Nephron progenitor cell (in vitro differentiated cells): ENCODE measurements at regions not wholly inside any gene's neighbourhood (a gene's known extent, or its start where the extent isn't known, plus 50 kb on each side); places are given as distances from the start of the nearest gene placed in this dataset.

Experiments used
- DNase-seq: peaks from one replicate; pipeline ENCODE4 v3.0.0; 2021
- H3K27ac Mint-ChIP-seq: 2 replicates; pipeline ENCODE4 v1.8.0; 2021; ENCODE audit warnings: mild to moderate bottlenecking, moderate library complexity, mixed read lengths
- H3K27me3 Mint-ChIP-seq: 2 replicates; pipeline ENCODE4 v1.8.0; 2021; ENCODE audit warnings: mild to moderate bottlenecking, low read depth, mixed read lengths; ENCODE audit not compliant: poor library complexity
- H3K36me3 Mint-ChIP-seq: 2 replicates; pipeline ENCODE4 v1.8.0; 2021; ENCODE audit warnings: low read depth, mixed read lengths
- H3K4me1 Mint-ChIP-seq: 2 replicates; pipeline ENCODE4 v1.8.0; 2021; ENCODE audit warnings: mixed read lengths
- H3K4me3 Mint-ChIP-seq: 2 replicates; pipeline ENCODE4 v1.8.0; 2021; ENCODE audit warnings: mild to moderate bottlenecking, moderate library complexity, mixed read lengths
- H3K9me3 Mint-ChIP-seq: 2 replicates; pipeline ENCODE4 v1.8.0; 2021; ENCODE audit warnings: mild to moderate bottlenecking, moderate library complexity, mixed read lengths
- TF ChIP-seq, protein P1 (sequence below): fragments of 200-600 bp; sonication (generic); IDR thresholded peaks from 2 replicates; pipeline ENCODE4 v1.5.0; 2021; ENCODE audit warnings: antibody characterized with exemption

DNA sequence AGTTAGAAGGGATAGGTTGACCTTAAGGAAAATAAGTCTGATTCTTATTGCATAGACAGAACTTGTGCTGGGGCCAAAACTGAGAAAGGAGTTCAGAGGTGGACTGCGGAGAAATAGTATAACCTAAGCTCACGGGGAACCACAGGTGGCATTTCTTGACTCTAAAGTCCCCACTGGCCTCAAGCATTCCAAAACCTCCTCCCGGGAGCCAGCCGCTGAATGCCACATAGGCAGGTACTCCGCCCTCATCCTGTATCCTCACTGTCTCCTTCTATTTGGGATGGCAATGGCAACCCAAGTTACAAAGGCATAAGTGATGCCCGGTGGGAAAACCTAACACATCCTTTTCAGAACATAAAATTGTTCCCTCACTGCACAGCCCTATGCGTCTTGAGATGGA is 173.0 kb downstream of the SP3 start:
- TF ChIP-seq, protein P1, sequence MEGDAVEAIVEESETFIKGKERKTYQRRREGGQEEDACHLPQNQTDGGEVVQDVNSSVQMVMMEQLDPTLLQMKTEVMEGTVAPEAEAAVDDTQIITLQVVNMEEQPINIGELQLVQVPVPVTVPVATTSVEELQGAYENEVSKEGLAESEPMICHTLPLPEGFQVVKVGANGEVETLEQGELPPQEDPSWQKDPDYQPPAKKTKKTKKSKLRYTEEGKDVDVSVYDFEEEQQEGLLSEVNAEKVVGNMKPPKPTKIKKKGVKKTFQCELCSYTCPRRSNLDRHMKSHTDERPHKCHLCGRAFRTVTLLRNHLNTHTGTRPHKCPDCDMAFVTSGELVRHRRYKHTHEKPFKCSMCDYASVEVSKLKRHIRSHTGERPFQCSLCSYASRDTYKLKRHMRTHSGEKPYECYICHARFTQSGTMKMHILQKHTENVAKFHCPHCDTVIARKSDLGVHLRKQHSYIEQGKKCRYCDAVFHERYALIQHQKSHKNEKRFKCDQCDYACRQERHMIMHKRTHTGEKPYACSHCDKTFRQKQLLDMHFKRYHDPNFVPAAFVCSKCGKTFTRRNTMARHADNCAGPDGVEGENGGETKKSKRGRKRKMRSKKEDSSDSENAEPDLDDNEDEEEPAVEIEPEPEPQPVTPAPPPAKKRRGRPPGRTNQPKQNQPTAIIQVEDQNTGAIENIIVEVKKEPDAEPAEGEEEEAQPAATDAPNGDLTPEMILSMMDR = no peak
- Mint-ChIP-seq H3K9me3 (no peaks in the 10 kb centered on the region), H3K36me3 (no peaks in the 10 kb centered on the region), H3K4me3 (no peak overlapping the region), H3K4me1 (peaks cover 30% of the 10 kb centered on the region), H3K27ac (no peak overlapping the region), H3K27me3 (peaks cover 7% of the 10 kb centered on the region)
- DNase-seq = no peak

DNA sequence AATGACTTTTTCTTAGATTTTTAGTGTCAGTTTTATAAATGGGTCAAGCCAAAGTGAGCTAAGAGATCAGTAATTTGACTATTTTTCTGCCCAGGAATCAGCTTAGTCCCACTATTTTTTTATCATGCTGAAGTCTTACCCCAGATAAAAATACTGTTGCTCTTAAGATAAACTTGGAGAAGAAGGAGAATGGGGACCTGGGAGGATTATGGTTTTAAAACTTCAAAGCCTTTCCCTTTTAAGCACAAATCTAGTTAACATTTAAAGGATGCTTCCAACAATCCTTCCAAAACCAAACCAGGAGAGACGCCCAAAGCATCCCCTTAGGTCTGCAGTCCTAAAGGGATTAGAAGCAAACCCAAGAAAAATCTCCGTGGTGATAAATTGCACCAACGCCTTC is 172.4 kb downstream of the SP3 start:
- Mint-ChIP-seq H3K4me1 (peaks cover 24% of the 10 kb centered on the region), H3K36me3 (no peaks in the 10 kb centered on the region), H3K9me3 (no peaks in the 10 kb centered on the region), H3K27ac (no peak overlapping the region), H3K4me3 (no peak overlapping the region), H3K27me3 (peaks cover 7% of the 10 kb centered on the region)
- DNase-seq = no peak
- TF ChIP-seq, protein P1 = no peak

- no peaks in the 10 kb centered on the region for H3K9me3 Mint-ChIP-seq
- peaks cover 21% of the 10 kb centered on the region for H3K4me1 Mint-ChIP-seq
- H3K27ac Mint-ChIP-seq = peak overlapping the region; percentile 30
- no peak overlapping the region for H3K4me3 Mint-ChIP-seq
- H3K27me3 Mint-ChIP-seq = peaks cover 11% of the 10 kb centered on the region
- no peak for DNase-seq
- TF ChIP-seq, protein P1 = no peak
- H3K36me3 Mint-ChIP-seq = no peaks in the 10 kb centered on the region
Measured at GRCh38 chr2:173793709-173794565, 171.2 kb downstream of the SP3 start.

GRCh38 chr2:173797586-173798263 is 167.4 kb downstream of the SP3 start:
- TF ChIP-seq, protein P1 = no peak
- Mint-ChIP-seq H3K27ac (no peak overlapping the region), H3K27me3 (peaks cover 15% of the 10 kb centered on the region), H3K9me3 (no peaks in the 10 kb centered on the region), H3K36me3 (no peaks in the 10 kb centered on the region), H3K4me3 (no peak overlapping the region), H3K4me1 (peaks cover 9% of the 10 kb centered on the region)
- DNase-seq = no peak

DNA sequence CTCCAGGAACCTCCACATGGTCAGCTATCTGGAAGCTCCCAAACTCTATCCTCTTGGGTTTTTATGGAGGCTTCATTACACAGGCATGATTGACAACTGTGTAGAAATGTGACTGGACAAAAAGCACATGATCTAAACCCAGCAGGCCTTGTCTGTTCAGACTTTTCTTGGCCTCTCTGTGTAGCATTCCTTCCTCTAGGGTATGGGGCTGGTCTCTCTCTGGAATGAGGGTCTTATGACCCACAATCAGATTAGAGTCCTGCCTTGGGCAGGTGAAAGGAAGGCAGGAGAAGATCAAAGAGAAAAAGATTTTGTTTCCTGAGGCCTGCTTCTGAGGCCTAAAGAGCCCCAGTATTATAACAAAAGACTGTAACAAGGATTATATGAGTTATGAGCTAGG is 162.7 kb downstream of the SP3 start:
- no peak for DNase-seq
- Mint-ChIP-seq H3K36me3 (no peaks in the 10 kb centered on the region), H3K4me3 (no peak overlapping the region), H3K9me3 (no peaks in the 10 kb centered on the region), H3K4me1 (peaks cover 21% of the 10 kb centered on the region), H3K27ac (no peak overlapping the region), H3K27me3 (peaks cover 21% of the 10 kb centered on the region)
- TF ChIP-seq, protein P1 = no peak
